Ovary (tissue), 7 donors: ENCODE measurements at regions not wholly inside any gene's neighbourhood (a gene's known extent, or its start where the extent isn't known, plus 50 kb on each side); places are given as distances from the start of the nearest gene placed in this dataset.

Experiments used
- DNase-seq, 5 donors: peaks; one replicate each; pipeline ENCODE4 v3.0.0-alpha.2; 2019 to 2020
- H3K27ac ChIP-seq, 2 donors: fragments of 200-600 bp; one replicate each; pipeline versions ENCODE4 v1.5.1 to v1.8.0; 2019 to 2022
- H3K27me3 ChIP-seq: fragments of 200-600 bp; one replicate; pipeline ENCODE4 v1.8.0; 2022
- H3K36me3 ChIP-seq: fragments of 200-600 bp; sonication (generic); one replicate; pipeline ENCODE4 v1.5.1; 2019
- H3K4me1 ChIP-seq: one replicate; pipeline ENCODE4 v1.8.1; 2013; ENCODE audit warnings: mild to moderate bottlenecking, moderate library complexity; ENCODE audit not compliant: insufficient read depth
- H3K4me3 ChIP-seq: fragments of 200-600 bp; sonication (generic); one replicate; pipeline ENCODE4 v1.5.1; 2017
- H3K9me3 ChIP-seq, 2 donors: fragments of 200-600 bp in 1 of 2; sonication (generic) in 1 of 2; one replicate each; pipeline versions ENCODE4 v1.5.1 to v1.8.1; 2013 to 2019; ENCODE audit warnings: mild to moderate bottlenecking in 1 of 2, moderate library complexity in 1 of 2
- CTCF ChIP-seq, 3 donors: fragments of 450-650 bp in 2 of 3; fragments of 200-600 bp in 1 of 3; IDR thresholded peaks; one replicate each; pipeline versions ENCODE4 v1.5.1 to v1.8.0; 2016 to 2022; ENCODE audit warnings: antibody characterized with exemption in 3 of 3, mild to moderate bottlenecking in 1 of 3
- EP300 ChIP-seq: sonication (generic); formaldehyde crosslinking; IDR thresholded peaks from one replicate; pipeline ENCODE4 v1.6.1; 2017; ENCODE audit warnings: antibody characterized with exemption
- POLR2A ChIP-seq: fragments of 450-650 bp; IDR thresholded peaks from one replicate; pipeline ENCODE4 v1.6.1; 2017; ENCODE audit warnings: antibody characterized with exemption, mild to moderate bottlenecking, moderate library complexity
- WGBS, 3 donors: extraction: QIAGEN DNeasy Blood & Tissue Kit in 1 of 3; methylation state at CpG; one replicate each; pipeline versions ENCODE4 v1.1.5 to v1.1.7; 2013 to 2017; 5-methylcytosine and 5-hydroxymethylcytosine counted together
- intact Hi-C, 4 donors: fragments of 100-400 bp; cut with DNase I; formaldehyde crosslinking; loops; one replicate each; pipeline versions ENCODE4 v1.11.0 to v1.15.1; 2022 to 2023
- donor health status: DM: no; HTN: no; CAD: no; lungs with moderate emphysema.
- donor health status: DM: no; HTN: no; CAD: no.
- donor health status: Bipolar disorder and iron deficiency.
- donor health status: DM: no; HTN: no; CAD: no.
- donor health status: DM: yes; HTN: yes; CAD: no.

GRCh38 chr12:45655743-45656142 lies 73.8 kb upstream of the ARID2 start:
- no peaks in the 10 kb centered on the region for H3K4me1 ChIP-seq
- H3K9me3 ChIP-seq, result no peaks in the 10 kb centered on the region
- H3K4me3 ChIP-seq, result no peak overlapping the region
- no peak overlapping the region for H3K27ac ChIP-seq
- intact Hi-C loops, result no loop called here
- no peaks in the 10 kb centered on the region for H3K27me3 ChIP-seq
- TF ChIP-seq CTCF (IDR thresholded peaks at IDR 0.05) (no peak), POLR2A (no peak), EP300 (no peak)
- no peaks in the 10 kb centered on the region for H3K36me3 ChIP-seq
- DNase-seq, result no peak
- WGBS, 3 donors, result 97 to 99% (median 98%) methylated on average over 2 of the region's 2 CpGs

- Histone ChIP-seq H3K4me3 (no peak overlapping the region), H3K36me3 (no peaks in the 10 kb centered on the region), H3K27me3 (no peaks in the 10 kb centered on the region), H3K4me1 (no peaks in the 10 kb centered on the region), H3K9me3 (no peaks in the 10 kb centered on the region), H3K27ac (no peak overlapping the region)
- 85 to 90% (median 88%) methylated on average over 4 of the region's 4 CpGs for WGBS, 3 donors
- TF ChIP-seq POLR2A, result no peak
- no peak for TF ChIP-seq EP300
- TF ChIP-seq CTCF (IDR thresholded peaks at IDR 0.05), result no peak
- intact Hi-C loops, result no loop called here
- no peak for DNase-seq
Observed at GRCh38 chr12:45658020-45658419, 71.5 kb upstream of the ARID2 start.

- Histone ChIP-seq H3K4me3 (no peak overlapping the region), H3K36me3 (no peaks in the 10 kb centered on the region), H3K27me3 (no peaks in the 10 kb centered on the region), H3K4me1 (no peaks in the 10 kb centered on the region), H3K9me3 (no peaks in the 10 kb centered on the region), H3K27ac (no peak overlapping the region)
- 17 to 33% (median 23%) methylated on average over 2 of the region's 2 CpGs for whole genome bisulfite sequencing, 3 donors
- peak in 1 of 5 donors; percentile 14 for DNase-seq
- TF ChIP-seq CTCF (IDR thresholded peaks at IDR 0.05), result no peak
- TF ChIP-seq EP300, result no peak
- TF ChIP-seq POLR2A, result no peak
- intact Hi-C loops, result no loop called here
Observed at GRCh38 chr12:45660330-45660729, 69.2 kb upstream of the ARID2 start.

- intact Hi-C loops, result no loop called here
- Histone ChIP-seq H3K4me3 (no peak overlapping the region), H3K9me3 (no peaks in the 10 kb centered on the region), H3K27me3 (no peaks in the 10 kb centered on the region), H3K27ac (no peak overlapping the region), H3K4me1 (no peaks in the 10 kb centered on the region), H3K36me3 (no peaks in the 10 kb centered on the region)
- TF ChIP-seq EP300 (no peak), POLR2A (no peak), CTCF (IDR thresholded peaks at IDR 0.05) (no peak)
- 28 to 34% (median 33%) methylated on average over 2 of the region's 2 CpGs for WGBS, 3 donors
- no peak for DNase-seq
Observed at GRCh38 chr12:45663455-45663854, 66.1 kb upstream of the ARID2 start.

DNA sequence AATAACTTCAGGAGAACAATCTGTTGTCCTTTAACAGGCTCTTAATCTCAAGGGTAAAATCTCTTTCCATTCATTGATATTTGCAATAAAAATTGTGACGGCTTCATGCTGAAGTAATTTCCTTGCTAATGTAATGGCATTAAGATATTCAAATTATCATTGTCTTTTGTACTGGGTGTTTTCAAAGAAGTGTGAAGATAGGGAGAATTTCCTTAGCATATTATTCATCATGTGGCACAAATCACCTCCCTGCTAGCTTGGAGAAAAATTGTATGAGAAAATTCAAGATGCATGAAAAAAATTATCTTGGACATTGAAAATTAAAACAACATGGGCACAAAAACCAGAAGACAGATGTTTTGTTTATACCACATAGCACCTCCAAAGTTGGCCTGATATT lies 63.6 kb upstream of the ARID2 start:
- intact Hi-C loops, result no loop called here
- no peak for DNase-seq
- Histone ChIP-seq H3K27me3 (no peaks in the 10 kb centered on the region), H3K27ac (no peak overlapping the region), H3K36me3 (no peaks in the 10 kb centered on the region), H3K9me3 (no peaks in the 10 kb centered on the region), H3K4me1 (no peaks in the 10 kb centered on the region), H3K4me3 (no peak overlapping the region)
- 70 to 81% (median 74%) methylated on average over 1 of the region's 1 CpG for WGBS, 3 donors
- TF ChIP-seq CTCF (IDR thresholded peaks at IDR 0.05), result no peak
- no peak for TF ChIP-seq POLR2A
- no peak for TF ChIP-seq EP300
